H1 (cell line): ENCODE measurements at regions not wholly inside any gene's neighbourhood (a gene's known extent, or its start where the extent isn't known, plus 50 kb on each side); places are given as distances from the start of the nearest gene placed in this dataset.

ENCODE experiments used
- CEBPB ChIP-seq: IDR thresholded peaks from 2 replicates; pipeline ENCODE4 v1.6.1; 2012; ENCODE audit warnings: low read depth, low read length
- EZH2 ChIP-seq: fragments of 200-600 bp; sonication (generic); IDR thresholded peaks from 2 replicates; pipeline ENCODE4 v1.7.1; 2012; ENCODE audit warnings: low read depth, mild to moderate bottlenecking, moderate library complexity, low read length, inconsistent platforms; ENCODE audit not compliant: severe bottlenecking
- KDM5A ChIP-seq: fragments of 200-600 bp; IDR thresholded peaks from 2 replicates; pipeline ENCODE4 v1.7.1; 2012; ENCODE audit warnings: mild to moderate bottlenecking, low read length, inconsistent platforms, mixed read lengths
- USF2 ChIP-seq: IDR thresholded peaks from 2 replicates; pipeline ENCODE4 v1.6.1; 2011; ENCODE audit warnings: low read length, improper control_type of control experiment

DNA sequence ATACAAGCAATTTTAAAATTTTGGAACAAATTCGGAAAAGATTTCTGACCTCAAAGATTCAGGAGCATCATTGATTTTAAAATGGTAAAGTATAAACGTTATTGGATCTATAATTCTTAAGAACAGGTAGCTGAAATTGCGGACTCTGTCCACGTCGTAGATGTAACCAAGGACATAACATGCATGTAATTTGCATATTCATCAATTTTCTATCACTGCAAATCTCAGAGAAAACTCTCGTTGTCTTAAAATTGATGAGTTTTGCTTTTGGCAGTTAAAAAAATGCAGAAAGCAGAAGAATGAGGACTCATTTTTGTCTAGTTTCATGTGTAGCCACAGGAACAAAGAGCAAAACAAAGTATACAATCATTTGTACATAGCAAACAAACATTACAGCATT, 1094.4 kb downstream of the SI start:
- no peak for TF ChIP-seq KDM5A
- TF ChIP-seq USF2 = no peak
- TF ChIP-seq EZH2 = no peak
- TF ChIP-seq CEBPB = no peak
